Spleen (tissue), 11 donors: ENCODE measurements at regions not wholly inside any gene's neighbourhood (a gene's known extent, or its start where the extent isn't known, plus 50 kb on each side); places are given as distances from the start of the nearest gene placed in this dataset.

Experiments used
- DNase-seq: peaks from one replicate; pipeline ENCODE4 v3.0.0-alpha.2; 2020
- H3K27ac ChIP-seq, 8 donors: fragments of 200-600 bp; sonication (generic) in 7 of 8; 1 replicate in 4 of 8; 2 replicates in 4 of 8; pipeline versions ENCODE4 v1.5.0 to v1.8.0; 2016 to 2021; ENCODE audit warnings: inconsistent platforms in 4 of 8, mild to moderate bottlenecking in 4 of 8, moderate library complexity in 1 of 8
- H3K27me3 ChIP-seq, 7 donors: fragments of 200-600 bp; sonication (generic) in 6 of 7; replicated peaks in 1 of 7; 1 replicate in 4 of 7; 2 replicates in 3 of 7; pipeline versions ENCODE4 v1.5.0 to v1.8.0; 2016 to 2021; ENCODE audit warnings: inconsistent platforms in 3 of 7, mild to moderate bottlenecking in 1 of 7
- H3K36me3 ChIP-seq, 6 donors: fragments of 200-600 bp; sonication (generic) in 5 of 6; 1 replicate in 4 of 6; 2 replicates in 2 of 6; pipeline versions ENCODE4 v1.5.0 to v1.8.0; 2016 to 2021; ENCODE audit warnings: inconsistent platforms in 2 of 6
- H3K4me1 ChIP-seq, 6 donors: fragments of 200-600 bp; sonication (generic) in 5 of 6; 1 replicate in 3 of 6; 2 replicates in 3 of 6; pipeline versions ENCODE4 v1.5.0 to v1.8.0; 2016 to 2021; ENCODE audit warnings: inconsistent platforms in 3 of 6
- H3K4me3 ChIP-seq, 8 donors: fragments of 200-600 bp; sonication (generic) in 7 of 8; 1 replicate in 4 of 8; 2 replicates in 4 of 8; pipeline versions ENCODE4 v1.5.0 to v1.8.0; 2016 to 2021; ENCODE audit warnings: inconsistent platforms in 4 of 8, mild to moderate bottlenecking in 4 of 8, moderate library complexity in 2 of 8
- H3K9me3 ChIP-seq, 8 donors: fragments of 200-600 bp; sonication (generic) in 7 of 8; 1 replicate in 4 of 8; 2 replicates in 4 of 8; pipeline versions ENCODE4 v1.5.0 to v1.8.0; 2016 to 2021; ENCODE audit warnings: inconsistent platforms in 4 of 8
- POLR2A ChIP-seq, 3 donors: fragments of 450-650 bp; IDR thresholded peaks; one replicate each; pipeline ENCODE4 v1.5.1; 2017; ENCODE audit warnings: antibody characterized with exemption in 3 of 3, mild to moderate bottlenecking in 1 of 3
- POLR2AphosphoS5 ChIP-seq, 3 donors: sonication (generic); formaldehyde crosslinking; IDR thresholded peaks; one replicate each; pipeline ENCODE4 v1.5.1; 2017; ENCODE audit warnings: antibody characterized with exemption in 3 of 3
- WGBS, 5 donors: extraction: QIAGEN DNeasy Blood & Tissue Kit in 3 of 5; methylation state at CpG; one replicate each; pipeline versions ENCODE4 v1.1.5 to v1.1.7; 2013 to 2018; 5-methylcytosine and 5-hydroxymethylcytosine counted together
- intact Hi-C: fragments of 100-400 bp; cut with DNase I; formaldehyde crosslinking; loops from one replicate; pipeline ENCODE4 v1.15.0; 2023; ENCODE audit warnings: low total_unique reads
- TF ChIP-seq, protein P1 (sequence below), 11 experiments: fragments of 200-600 bp in 7 of 11; fragments of 450-650 bp in 4 of 11; sonication (generic) in 4 of 11; IDR thresholded peaks in 8 of 11; conservative IDR thresholded peaks in 3 of 11; 1 replicate in 7 of 11; 2 replicates in 4 of 11; pipeline versions ENCODE4 v1.4.0 to v1.8.0; 2016 to 2021; ENCODE audit warnings: antibody characterized with exemption in 11 of 11, inconsistent platforms in 4 of 11, mild to moderate bottlenecking in 1 of 11
- donor health status: healthy with polysubstance abuse.
- donor health status: DM: no; HTN: no; CAD: no; lungs with moderate emphysema.
- donor health status: DM: no; HTN: no; CAD: no.
- donor health status: Bipolar disorder and iron deficiency.
- donor health status: healthy.
- donor health status: DM: no; HTN: no; CAD: no.
- donor health status: DM: yes; HTN: yes; CAD: no.

DNA sequence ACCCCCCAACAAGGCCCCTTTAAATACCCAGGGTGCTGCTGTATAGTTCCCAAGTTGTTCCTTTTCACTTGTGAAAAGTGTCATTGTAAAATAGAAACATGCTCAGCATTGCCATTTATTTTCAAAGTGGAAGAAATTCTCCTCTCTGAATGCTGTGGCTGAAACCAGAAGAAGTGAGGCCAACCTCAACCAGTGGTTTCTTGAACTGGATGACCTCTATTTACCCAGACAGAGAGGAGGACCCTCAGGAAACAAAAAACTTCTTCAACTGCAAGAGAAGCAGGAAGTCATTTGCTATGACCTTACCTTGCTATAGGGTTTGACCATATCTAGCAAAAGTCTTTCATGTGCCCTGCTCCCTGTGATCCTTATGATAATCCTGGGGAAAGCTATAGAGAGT is 209.7 kb upstream of the RARB start:
- TF ChIP-seq POLR2AphosphoS5 (IDR thresholded peaks at IDR 0.05) (no peak), POLR2A (IDR thresholded peaks at IDR 0.05) (no peak)
- TF ChIP-seq, protein P1, sequence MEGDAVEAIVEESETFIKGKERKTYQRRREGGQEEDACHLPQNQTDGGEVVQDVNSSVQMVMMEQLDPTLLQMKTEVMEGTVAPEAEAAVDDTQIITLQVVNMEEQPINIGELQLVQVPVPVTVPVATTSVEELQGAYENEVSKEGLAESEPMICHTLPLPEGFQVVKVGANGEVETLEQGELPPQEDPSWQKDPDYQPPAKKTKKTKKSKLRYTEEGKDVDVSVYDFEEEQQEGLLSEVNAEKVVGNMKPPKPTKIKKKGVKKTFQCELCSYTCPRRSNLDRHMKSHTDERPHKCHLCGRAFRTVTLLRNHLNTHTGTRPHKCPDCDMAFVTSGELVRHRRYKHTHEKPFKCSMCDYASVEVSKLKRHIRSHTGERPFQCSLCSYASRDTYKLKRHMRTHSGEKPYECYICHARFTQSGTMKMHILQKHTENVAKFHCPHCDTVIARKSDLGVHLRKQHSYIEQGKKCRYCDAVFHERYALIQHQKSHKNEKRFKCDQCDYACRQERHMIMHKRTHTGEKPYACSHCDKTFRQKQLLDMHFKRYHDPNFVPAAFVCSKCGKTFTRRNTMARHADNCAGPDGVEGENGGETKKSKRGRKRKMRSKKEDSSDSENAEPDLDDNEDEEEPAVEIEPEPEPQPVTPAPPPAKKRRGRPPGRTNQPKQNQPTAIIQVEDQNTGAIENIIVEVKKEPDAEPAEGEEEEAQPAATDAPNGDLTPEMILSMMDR (IDR thresholded peaks at IDR 0.05 in 8 of 11, conservative IDR thresholded peaks at IDR 0.05 in 3 of 11): no peak
- intact Hi-C loops: no loop called here
- Histone ChIP-seq H3K4me3 (no peak overlapping the region), H3K27me3 (no peaks in the 10 kb centered on the region), H3K9me3 (no peaks in the 10 kb centered on the region), H3K27ac (no peak overlapping the region), H3K36me3 (no peaks in the 10 kb centered on the region), H3K4me1 (no peaks in the 10 kb centered on the region)
- no peak for DNase-seq

DNA sequence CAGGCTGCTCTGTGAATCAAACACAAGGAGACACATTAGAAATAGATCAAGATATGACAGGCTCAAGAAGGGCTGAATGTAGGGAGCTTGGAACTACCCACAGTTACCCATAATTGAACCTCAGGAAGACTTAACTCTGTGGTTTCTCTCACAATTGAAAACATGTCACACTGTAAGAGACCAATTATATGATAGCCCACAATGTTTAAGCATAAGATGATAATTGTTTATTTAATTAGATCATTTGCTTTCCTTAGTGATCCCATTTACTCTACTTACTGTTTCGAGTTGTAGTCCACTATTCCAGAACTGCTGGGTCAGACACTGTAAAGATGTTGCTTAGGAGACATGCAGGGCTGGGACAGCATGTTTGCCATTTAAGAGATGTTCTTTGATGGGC is 201.3 kb upstream of the RARB start:
- Histone ChIP-seq H3K4me1 (no peaks in the 10 kb centered on the region), H3K9me3 (no peaks in the 10 kb centered on the region), H3K27me3 (no peaks in the 10 kb centered on the region), H3K4me3 (no peak overlapping the region), H3K36me3 (no peaks in the 10 kb centered on the region), H3K27ac (no peak overlapping the region)
- no peak for DNase-seq
- intact Hi-C loops: no loop called here
- TF ChIP-seq POLR2A (IDR thresholded peaks at IDR 0.05): no peak
- no peak for TF ChIP-seq POLR2AphosphoS5 (IDR thresholded peaks at IDR 0.05)
- TF ChIP-seq, protein P1 (IDR thresholded peaks at IDR 0.05 in 8 of 11, conservative IDR thresholded peaks at IDR 0.05 in 3 of 11): no peak
- 52 to 84% (median 67%) methylated on average over 1 of the region's 1 CpG for WGBS, 5 donors

DNA sequence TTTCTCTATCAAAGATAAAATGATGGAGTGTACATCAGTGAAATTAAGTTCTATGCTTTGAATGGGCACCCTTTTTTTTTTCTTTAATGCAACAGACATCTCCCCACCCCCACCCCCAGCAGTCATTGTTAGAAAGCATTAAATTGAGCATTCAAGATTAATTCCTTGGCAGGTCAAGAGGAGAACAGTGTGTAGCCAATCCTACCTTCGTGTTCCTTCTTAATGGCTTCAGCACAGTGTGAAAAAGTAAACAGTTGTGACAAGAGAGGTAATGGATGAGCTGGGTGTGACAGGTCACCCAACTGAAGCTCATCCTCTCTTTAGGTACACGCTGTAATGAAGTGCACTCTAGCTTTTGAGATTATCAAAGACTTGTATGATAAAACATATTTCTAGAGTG is 198.5 kb upstream of the RARB start:
- no peak for TF ChIP-seq POLR2A (IDR thresholded peaks at IDR 0.05)
- no peak for TF ChIP-seq POLR2AphosphoS5 (IDR thresholded peaks at IDR 0.05)
- TF ChIP-seq, protein P1 (IDR thresholded peaks at IDR 0.05 in 8 of 11, conservative IDR thresholded peaks at IDR 0.05 in 3 of 11): no peak
- Histone ChIP-seq H3K9me3 (no peaks in the 10 kb centered on the region), H3K4me1 (no peaks in the 10 kb centered on the region), H3K27me3 (no peaks in the 10 kb centered on the region), H3K27ac (no peak overlapping the region), H3K4me3 (no peak overlapping the region), H3K36me3 (no peaks in the 10 kb centered on the region)
- 41 to 57% (median 47%) methylated on average over 2 of the region's 2 CpGs for WGBS, 5 donors
- intact Hi-C loops: no loop called here
- DNase-seq: no peak

DNA sequence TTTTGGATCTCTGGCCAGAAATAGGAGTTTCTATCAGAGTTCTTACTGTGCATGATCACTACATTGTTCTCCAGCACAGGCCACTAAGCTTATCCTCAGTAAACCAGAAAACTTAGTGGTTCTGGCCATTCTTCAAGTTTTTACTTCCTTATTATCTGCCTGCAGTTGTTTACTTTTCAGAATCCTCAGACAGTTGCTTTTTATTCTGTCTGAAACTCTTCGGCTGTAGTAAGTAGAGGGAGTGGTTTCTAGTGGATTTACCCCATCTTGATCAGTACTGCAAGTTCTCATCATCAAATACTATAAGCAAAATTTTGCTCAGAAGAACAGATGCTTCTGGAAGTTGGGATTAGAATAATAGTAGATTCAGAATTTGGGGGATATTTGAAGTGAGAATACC is 193.0 kb upstream of the RARB start:
- no peaks in the 10 kb centered on the region for H3K36me3 ChIP-seq
- H3K27me3 ChIP-seq: no peaks in the 10 kb centered on the region
- H3K27ac ChIP-seq: no peak overlapping the region
- H3K9me3 ChIP-seq: no peaks in the 10 kb centered on the region
- 13 to 38% (median 27%) methylated on average over 1 of the region's 1 CpG for WGBS, 5 donors
- DNase-seq: no peak
- TF ChIP-seq, protein P1 (IDR thresholded peaks at IDR 0.05 in 8 of 11, conservative IDR thresholded peaks at IDR 0.05 in 3 of 11): no peak
- TF ChIP-seq POLR2AphosphoS5 (IDR thresholded peaks at IDR 0.05) (no peak), POLR2A (IDR thresholded peaks at IDR 0.05) (no peak)
- H3K4me3 ChIP-seq: no peak overlapping the region
- intact Hi-C loops: no loop called here
- no peaks in the 10 kb centered on the region for H3K4me1 ChIP-seq
